ENCODE measurements at regions not wholly inside any gene's neighbourhood (a gene's known extent, or its start where the extent isn't known, plus 50 kb on each side); places are given as distances from the start of the nearest gene placed in this dataset.

DNA sequence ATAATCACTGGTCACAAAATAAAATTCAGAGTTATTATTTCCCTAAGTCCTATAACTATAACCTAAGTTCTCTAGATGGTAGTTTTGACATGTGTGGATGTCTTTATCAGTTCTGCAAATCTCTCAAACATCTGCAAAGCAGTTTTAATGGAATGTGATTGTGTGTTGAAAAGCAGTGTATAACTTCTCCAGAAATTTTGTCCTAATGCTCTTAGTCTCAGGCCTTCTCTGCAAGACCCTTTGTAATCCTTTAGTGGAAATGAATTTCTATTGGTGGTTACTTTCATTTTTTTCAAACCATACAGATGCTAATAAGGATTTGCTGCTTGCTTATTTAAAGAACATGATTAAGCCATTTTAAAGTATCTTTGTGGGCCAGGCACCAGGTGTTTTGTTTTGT, 75.5 kb upstream of the LHFPL2 start:
- ATAC-seq, result no peak
- no peak for TF ChIP-seq ZC3H10 (CRISPR knock-in tag; IDR thresholded peaks at IDR 0.05)
- TF ChIP-seq, protein P1, sequence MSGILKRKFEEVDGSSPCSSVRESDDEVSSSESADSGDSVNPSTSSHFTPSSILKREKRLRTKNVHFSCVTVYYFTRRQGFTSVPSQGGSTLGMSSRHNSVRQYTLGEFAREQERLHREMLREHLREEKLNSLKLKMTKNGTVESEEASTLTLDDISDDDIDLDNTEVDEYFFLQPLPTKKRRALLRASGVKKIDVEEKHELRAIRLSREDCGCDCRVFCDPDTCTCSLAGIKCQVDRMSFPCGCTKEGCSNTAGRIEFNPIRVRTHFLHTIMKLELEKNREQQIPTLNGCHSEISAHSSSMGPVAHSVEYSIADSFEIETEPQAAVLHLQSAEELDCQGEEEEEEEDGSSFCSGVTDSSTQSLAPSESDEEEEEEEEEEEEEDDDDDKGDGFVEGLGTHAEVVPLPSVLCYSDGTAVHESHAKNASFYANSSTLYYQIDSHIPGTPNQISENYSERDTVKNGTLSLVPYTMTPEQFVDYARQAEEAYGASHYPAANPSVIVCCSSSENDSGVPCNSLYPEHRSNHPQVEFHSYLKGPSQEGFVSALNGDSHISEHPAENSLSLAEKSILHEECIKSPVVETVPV (CRISPR knock-in tag; IDR thresholded peaks at IDR 0.05), result no peak
- no peak for TF ChIP-seq OSR1 (CRISPR knock-in tag; IDR thresholded peaks at IDR 0.05)
- TF ChIP-seq, protein P2, sequence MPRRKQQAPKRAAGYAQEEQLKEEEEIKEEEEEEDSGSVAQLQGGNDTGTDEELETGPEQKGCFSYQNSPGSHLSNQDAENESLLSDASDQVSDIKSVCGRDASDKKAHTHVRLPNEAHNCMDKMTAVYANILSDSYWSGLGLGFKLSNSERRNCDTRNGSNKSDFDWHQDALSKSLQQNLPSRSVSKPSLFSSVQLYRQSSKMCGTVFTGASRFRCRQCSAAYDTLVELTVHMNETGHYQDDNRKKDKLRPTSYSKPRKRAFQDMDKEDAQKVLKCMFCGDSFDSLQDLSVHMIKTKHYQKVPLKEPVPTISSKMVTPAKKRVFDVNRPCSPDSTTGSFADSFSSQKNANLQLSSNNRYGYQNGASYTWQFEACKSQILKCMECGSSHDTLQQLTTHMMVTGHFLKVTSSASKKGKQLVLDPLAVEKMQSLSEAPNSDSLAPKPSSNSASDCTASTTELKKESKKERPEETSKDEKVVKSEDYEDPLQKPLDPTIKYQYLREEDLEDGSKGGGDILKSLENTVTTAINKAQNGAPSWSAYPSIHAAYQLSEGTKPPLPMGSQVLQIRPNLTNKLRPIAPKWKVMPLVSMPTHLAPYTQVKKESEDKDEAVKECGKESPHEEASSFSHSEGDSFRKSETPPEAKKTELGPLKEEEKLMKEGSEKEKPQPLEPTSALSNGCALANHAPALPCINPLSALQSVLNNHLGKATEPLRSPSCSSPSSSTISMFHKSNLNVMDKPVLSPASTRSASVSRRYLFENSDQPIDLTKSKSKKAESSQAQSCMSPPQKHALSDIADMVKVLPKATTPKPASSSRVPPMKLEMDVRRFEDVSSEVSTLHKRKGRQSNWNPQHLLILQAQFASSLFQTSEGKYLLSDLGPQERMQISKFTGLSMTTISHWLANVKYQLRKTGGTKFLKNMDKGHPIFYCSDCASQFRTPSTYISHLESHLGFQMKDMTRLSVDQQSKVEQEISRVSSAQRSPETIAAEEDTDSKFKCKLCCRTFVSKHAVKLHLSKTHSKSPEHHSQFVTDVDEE (CRISPR knock-in tag; IDR thresholded peaks at IDR 0.05), result no peak
- no peak for TF ChIP-seq CSDC2 (CRISPR knock-in tag; IDR thresholded peaks at IDR 0.05)
- TF ChIP-seq TOX (CRISPR knock-in tag; IDR thresholded peaks at IDR 0.05; ENCODE audit: borderline replicate concordance), result no peak
- no peak for TF ChIP-seq ESRRG (CRISPR knock-in tag; IDR thresholded peaks at IDR 0.05)
- TF ChIP-seq, protein P3, sequence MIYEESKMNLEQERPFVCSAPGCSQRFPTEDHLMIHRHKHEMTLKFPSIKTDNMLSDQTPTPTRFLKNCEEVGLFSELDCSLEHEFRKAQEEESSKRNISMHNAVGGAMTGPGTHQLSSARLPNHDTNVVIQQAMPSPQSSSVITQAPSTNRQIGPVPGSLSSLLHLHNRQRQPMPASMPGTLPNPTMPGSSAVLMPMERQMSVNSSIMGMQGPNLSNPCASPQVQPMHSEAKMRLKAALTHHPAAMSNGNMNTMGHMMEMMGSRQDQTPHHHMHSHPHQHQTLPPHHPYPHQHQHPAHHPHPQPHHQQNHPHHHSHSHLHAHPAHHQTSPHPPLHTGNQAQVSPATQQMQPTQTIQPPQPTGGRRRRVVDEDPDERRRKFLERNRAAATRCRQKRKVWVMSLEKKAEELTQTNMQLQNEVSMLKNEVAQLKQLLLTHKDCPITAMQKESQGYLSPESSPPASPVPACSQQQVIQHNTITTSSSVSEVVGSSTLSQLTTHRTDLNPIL (CRISPR knock-in tag; IDR thresholded peaks at IDR 0.05; ENCODE audit: low read depth), result no peak
- no peak for TF ChIP-seq PPARA (CRISPR knock-in tag; IDR thresholded peaks at IDR 0.05; ENCODE audit: borderline replicate concordance)
- no peak for TF ChIP-seq ARNTL (CRISPR knock-in tag; IDR thresholded peaks at IDR 0.05; ENCODE audit: borderline replicate concordance, low read depth)
- TF ChIP-seq, protein P4, sequence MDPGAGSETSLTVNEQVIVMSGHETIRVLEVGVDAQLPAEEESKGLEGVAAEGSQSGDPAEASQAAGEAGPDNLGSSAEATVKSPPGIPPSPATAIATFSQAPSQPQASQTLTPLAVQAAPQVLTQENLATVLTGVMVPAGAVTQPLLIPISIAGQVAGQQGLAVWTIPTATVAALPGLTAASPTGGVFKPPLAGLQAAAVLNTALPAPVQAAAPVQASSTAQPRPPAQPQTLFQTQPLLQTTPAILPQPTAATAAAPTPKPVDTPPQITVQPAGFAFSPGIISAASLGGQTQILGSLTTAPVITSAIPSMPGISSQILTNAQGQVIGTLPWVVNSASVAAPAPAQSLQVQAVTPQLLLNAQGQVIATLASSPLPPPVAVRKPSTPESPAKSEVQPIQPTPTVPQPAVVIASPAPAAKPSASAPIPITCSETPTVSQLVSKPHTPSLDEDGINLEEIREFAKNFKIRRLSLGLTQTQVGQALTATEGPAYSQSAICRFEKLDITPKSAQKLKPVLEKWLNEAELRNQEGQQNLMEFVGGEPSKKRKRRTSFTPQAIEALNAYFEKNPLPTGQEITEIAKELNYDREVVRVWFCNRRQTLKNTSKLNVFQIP (CRISPR knock-in tag; IDR thresholded peaks at IDR 0.05; ENCODE audit: borderline replicate concordance, low read depth), result no peak
- TF ChIP-seq ZNF70 (CRISPR knock-in tag; IDR thresholded peaks at IDR 0.05), result no peak
- no peak for TF ChIP-seq ZFP30 (CRISPR knock-in tag; IDR thresholded peaks at IDR 0.05)
- TF ChIP-seq ZFP3 (CRISPR knock-in tag; IDR thresholded peaks at IDR 0.05), result no peak
- no peak for TF ChIP-seq ZNF8 (CRISPR knock-in tag; IDR thresholded peaks at IDR 0.05)
- TF ChIP-seq, protein P5, sequence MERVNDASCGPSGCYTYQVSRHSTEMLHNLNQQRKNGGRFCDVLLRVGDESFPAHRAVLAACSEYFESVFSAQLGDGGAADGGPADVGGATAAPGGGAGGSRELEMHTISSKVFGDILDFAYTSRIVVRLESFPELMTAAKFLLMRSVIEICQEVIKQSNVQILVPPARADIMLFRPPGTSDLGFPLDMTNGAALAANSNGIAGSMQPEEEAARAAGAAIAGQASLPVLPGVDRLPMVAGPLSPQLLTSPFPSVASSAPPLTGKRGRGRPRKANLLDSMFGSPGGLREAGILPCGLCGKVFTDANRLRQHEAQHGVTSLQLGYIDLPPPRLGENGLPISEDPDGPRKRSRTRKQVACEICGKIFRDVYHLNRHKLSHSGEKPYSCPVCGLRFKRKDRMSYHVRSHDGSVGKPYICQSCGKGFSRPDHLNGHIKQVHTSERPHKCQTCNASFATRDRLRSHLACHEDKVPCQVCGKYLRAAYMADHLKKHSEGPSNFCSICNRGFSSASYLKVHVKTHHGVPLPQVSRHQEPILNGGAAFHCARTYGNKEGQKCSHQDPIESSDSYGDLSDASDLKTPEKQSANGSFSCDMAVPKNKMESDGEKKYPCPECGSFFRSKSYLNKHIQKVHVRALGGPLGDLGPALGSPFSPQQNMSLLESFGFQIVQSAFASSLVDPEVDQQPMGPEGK (CRISPR knock-in tag; IDR thresholded peaks at IDR 0.05; ENCODE audit: borderline replicate concordance), result no peak
- no peak for TF ChIP-seq BACH2 (CRISPR knock-in tag; IDR thresholded peaks at IDR 0.05; ENCODE audit: borderline replicate concordance)

DNA sequence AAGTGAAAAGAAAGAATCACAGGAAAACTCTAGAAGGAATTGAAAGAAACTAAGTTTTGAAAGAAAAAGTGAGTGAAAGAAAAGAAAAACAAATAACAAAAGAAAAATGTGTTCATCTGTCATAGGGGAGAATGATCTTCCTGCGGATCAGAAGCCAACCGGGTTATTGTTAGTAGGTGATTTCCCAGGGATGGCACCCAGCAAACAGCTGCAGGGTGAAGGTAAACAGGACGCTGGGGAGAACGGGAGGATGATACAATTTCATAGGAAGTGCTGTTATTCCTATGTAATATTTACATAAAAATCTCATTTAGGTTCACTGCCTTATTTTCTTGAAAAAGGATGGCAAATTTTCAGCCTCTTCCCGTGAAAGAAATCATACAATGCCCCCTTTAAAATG, 72.4 kb upstream of the LHFPL2 start:
- no peak for ATAC-seq
- TF ChIP-seq ZFP3 (CRISPR knock-in tag; IDR thresholded peaks at IDR 0.05) (no peak), BACH2 (CRISPR knock-in tag; IDR thresholded peaks at IDR 0.05; ENCODE audit: borderline replicate concordance) (no peak), ISL1 (CRISPR knock-in tag; IDR thresholded peaks at IDR 0.05) (no peak), ESRRG (CRISPR knock-in tag; IDR thresholded peaks at IDR 0.05) (no peak)

DNA sequence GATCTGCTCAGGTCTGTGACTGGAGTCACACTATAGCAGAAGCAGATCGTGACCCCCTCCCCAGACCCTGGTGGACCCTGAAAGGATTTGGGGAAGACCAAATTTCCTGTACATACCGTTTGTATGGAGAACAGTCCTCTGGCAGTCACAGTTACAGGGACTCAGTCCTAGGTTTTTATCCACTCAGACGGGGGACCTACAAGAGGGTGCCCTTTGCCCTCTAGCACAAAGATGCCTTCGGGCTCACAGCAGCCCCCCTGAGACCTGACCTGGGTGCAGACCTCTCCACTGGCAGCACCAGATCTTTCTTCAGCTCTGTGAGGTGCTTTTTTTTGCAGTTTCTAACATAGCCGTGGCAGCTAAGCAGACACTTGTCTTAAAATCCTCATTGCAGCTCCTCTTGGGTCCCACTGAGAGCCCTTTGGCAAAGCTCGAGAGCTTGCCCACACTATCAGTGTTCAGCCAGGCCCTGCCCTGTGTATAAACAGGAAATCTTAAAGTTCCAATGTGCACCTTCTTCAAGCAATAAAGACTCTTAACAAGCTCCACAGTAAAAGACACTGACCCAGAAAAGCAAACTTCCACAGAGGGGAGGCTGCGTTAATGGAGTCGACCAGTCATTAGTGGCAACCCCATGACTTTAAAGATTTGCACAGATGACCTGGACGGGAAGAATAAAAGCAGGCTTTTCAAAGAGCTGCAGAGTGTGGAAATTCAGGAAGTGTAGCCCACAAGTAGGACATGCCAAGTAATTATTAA, 71.8 kb upstream of the LHFPL2 start:
- TF ChIP-seq BACH2 (CRISPR knock-in tag; IDR thresholded peaks at IDR 0.05; ENCODE audit: borderline replicate concordance) (no peak), ZNF70 (CRISPR knock-in tag; IDR thresholded peaks at IDR 0.05) (no peak), ISL1 (CRISPR knock-in tag; IDR thresholded peaks at IDR 0.05) (no peak), ZC3H10 (CRISPR knock-in tag; IDR thresholded peaks at IDR 0.05) (no peak), ZFP3 (CRISPR knock-in tag; IDR thresholded peaks at IDR 0.05) (no peak), ZFP30 (CRISPR knock-in tag; IDR thresholded peaks at IDR 0.05) (no peak), ZNF8 (CRISPR knock-in tag; IDR thresholded peaks at IDR 0.05) (no peak), TOX (CRISPR knock-in tag; IDR thresholded peaks at IDR 0.05; ENCODE audit: borderline replicate concordance) (no peak), CSDC2 (CRISPR knock-in tag; IDR thresholded peaks at IDR 0.05) (no peak), OSR1 (CRISPR knock-in tag; IDR thresholded peaks at IDR 0.05) (no peak)
- ATAC-seq, result no peak

Data from SK-N-SH treated with all-trans-retinoic acid at 6 μM for 48 hours (cell line).